Panc1 (cell line): ENCODE measurements at regions not wholly inside any gene's neighbourhood (a gene's known extent, or its start where the extent isn't known, plus 50 kb on each side); places are given as distances from the start of the nearest gene placed in this dataset.

ENCODE experiments used
- SIN3A ChIP-seq: IDR thresholded peaks from 2 replicates; pipeline ENCODE4 v1.6.1; 2012; ENCODE audit warnings: low read depth, mild to moderate bottlenecking, low read length, moderate library complexity, borderline replicate concordance; ENCODE audit not compliant: insufficient read depth
- TF ChIP-seq, protein P1 (sequence below): fragments of 450-650 bp; IDR thresholded peaks from 2 replicates; pipeline ENCODE4 v1.5.1; 2017; ENCODE audit warnings: mild to moderate bottlenecking

DNA sequence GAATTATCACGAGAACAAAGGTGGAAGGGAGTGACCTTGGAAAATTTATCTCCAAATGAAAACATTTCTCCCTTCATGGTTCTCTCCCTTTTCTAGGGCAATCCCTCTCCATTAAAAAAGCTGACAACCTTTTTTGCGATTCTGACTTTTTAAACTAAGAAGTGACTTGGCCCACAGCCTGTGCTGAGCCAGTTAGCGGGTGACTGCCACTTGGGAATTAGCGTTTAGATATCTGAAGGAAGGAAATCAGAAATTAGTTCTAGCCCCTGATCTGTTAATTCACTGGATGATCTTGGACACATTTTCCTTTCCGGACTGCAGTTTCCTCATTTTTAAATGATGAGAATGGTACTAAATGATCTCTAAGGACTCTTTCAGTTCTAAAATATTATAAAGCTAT is 245.0 kb downstream of the FBXO8 start:
- TF ChIP-seq, protein P1, sequence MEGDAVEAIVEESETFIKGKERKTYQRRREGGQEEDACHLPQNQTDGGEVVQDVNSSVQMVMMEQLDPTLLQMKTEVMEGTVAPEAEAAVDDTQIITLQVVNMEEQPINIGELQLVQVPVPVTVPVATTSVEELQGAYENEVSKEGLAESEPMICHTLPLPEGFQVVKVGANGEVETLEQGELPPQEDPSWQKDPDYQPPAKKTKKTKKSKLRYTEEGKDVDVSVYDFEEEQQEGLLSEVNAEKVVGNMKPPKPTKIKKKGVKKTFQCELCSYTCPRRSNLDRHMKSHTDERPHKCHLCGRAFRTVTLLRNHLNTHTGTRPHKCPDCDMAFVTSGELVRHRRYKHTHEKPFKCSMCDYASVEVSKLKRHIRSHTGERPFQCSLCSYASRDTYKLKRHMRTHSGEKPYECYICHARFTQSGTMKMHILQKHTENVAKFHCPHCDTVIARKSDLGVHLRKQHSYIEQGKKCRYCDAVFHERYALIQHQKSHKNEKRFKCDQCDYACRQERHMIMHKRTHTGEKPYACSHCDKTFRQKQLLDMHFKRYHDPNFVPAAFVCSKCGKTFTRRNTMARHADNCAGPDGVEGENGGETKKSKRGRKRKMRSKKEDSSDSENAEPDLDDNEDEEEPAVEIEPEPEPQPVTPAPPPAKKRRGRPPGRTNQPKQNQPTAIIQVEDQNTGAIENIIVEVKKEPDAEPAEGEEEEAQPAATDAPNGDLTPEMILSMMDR: no peak
- TF ChIP-seq SIN3A: no peak
